Activated naive CD4-positive, alpha-beta T cell treated with anti-CD3 and anti-CD28 coated beads, Interleukin-2, amount 50 U/mL, for 72 hours (primary cell): ENCODE measurements at regions not wholly inside any gene's neighbourhood (a gene's known extent, or its start where the extent isn't known, plus 50 kb on each side); places are given as distances from the start of the nearest gene placed in this dataset.

Experiments
- ATAC-seq, 2 donors: fragments of 150-1000 bp; cut with Tn5 transposase; 2 replicates each; pipeline ENCODE4 v1.10.0; 2021; ENCODE audit warnings: mild to moderate bottlenecking in 2 of 2, moderate library complexity in 2 of 2
- DNase-seq, 2 donors: peaks; one replicate each; pipeline ENCODE4 v3.0.0; 2021 to 2022; ENCODE audit warnings: low spot score in 2 of 2
- H3K27ac Mint-ChIP-seq, 2 donors: one replicate each; pipeline ENCODE4 v1.8.0; 2022; ENCODE audit warnings: mild to moderate bottlenecking in 2 of 2, mixed read lengths in 2 of 2
- H3K36me3 Mint-ChIP-seq, 2 donors: one replicate each; pipeline ENCODE4 v1.8.0; 2022; ENCODE audit warnings: mixed read lengths in 2 of 2
- H3K9me3 Mint-ChIP-seq, 2 donors: one replicate each; pipeline ENCODE4 v1.8.0; 2022; ENCODE audit warnings: mixed read lengths in 2 of 2

GRCh38 chr6:21648475-21649050 lies 55.0 kb downstream of the SOX4 start:
- no peak overlapping the region for H3K27ac Mint-ChIP-seq
- no peak for ATAC-seq

GRCh38 chr6:21653323-21653722 lies 59.8 kb downstream of the SOX4 start:
- Mint-ChIP-seq H3K36me3 (no peaks in the 10 kb centered on the region), H3K9me3 (peaks cover 9 to 13% of the 10 kb centered on the region in 2 donors), H3K27ac (no peak overlapping the region)
- DNase-seq, result no peak
- no peak for ATAC-seq

More at GRCh38 chr6:21648475-21649050, 55.0 kb downstream of the SOX4 start:
- Mint-ChIP-seq H3K36me3 (no peaks in the 10 kb centered on the region), H3K9me3 (peaks cover 9 to 13% of the 10 kb centered on the region in 2 donors)
- DNase-seq, result no peak

- H3K9me3 Mint-ChIP-seq, result peaks cover 9 to 13% of the 10 kb centered on the region in 2 donors
- DNase-seq (no peak), ATAC-seq (no peak)
- no peaks in the 10 kb centered on the region for H3K36me3 Mint-ChIP-seq
- H3K27ac Mint-ChIP-seq, result no peak overlapping the region
These were observed 60.4 kb downstream of the SOX4 start for GRCh38 chr6:21653905-21654304.

- no peak for ATAC-seq
- Mint-ChIP-seq H3K36me3 (no peaks in the 10 kb centered on the region), H3K9me3 (peaks cover 9 to 13% of the 10 kb centered on the region in 2 donors), H3K27ac (no peak overlapping the region)
- no peak for DNase-seq
These were observed 60.8 kb downstream of the SOX4 start for GRCh38 chr6:21654361-21654760.

GRCh38 chr6:21663966-21664313 lies 70.4 kb downstream of the SOX4 start:
- no peaks in the 10 kb centered on the region for H3K9me3 Mint-ChIP-seq
- ATAC-seq, result no peak
- no peak overlapping the region for H3K27ac Mint-ChIP-seq

GRCh38 chr6:21664314-21665109 lies 71.0 kb downstream of the SOX4 start:
- H3K27ac Mint-ChIP-seq, result no peak overlapping the region
- DNase-seq (peak in 1 of 2 donors; percentile 9), ATAC-seq (peak in 1 of 2 donors; percentile 54)
- H3K36me3 Mint-ChIP-seq, result peaks cover 0 to 15% of the 10 kb centered on the region in 2 donors
- no peaks in the 10 kb centered on the region for H3K9me3 Mint-ChIP-seq

More at GRCh38 chr6:21663966-21664313, 70.4 kb downstream of the SOX4 start:
- H3K36me3 Mint-ChIP-seq, result peaks cover 0 to 15% of the 10 kb centered on the region in 2 donors
- DNase-seq, result no peak

- no peak for ATAC-seq
- Mint-ChIP-seq H3K9me3 (no peaks in the 10 kb centered on the region), H3K36me3 (peaks cover 0 to 15% of the 10 kb centered on the region in 2 donors), H3K27ac (no peak overlapping the region)
- DNase-seq, result no peak
These were observed 71.5 kb downstream of the SOX4 start for GRCh38 chr6:21665110-21665391.

GRCh38 chr6:21665392-21666200 lies 72.0 kb downstream of the SOX4 start:
- ATAC-seq, result peak; percentile 18 to 29
- H3K9me3 Mint-ChIP-seq, result no peaks in the 10 kb centered on the region

GRCh38 chr6:21666201-21666691 lies 72.7 kb downstream of the SOX4 start:
- H3K27ac Mint-ChIP-seq, result no peak overlapping the region
- H3K36me3 Mint-ChIP-seq, result peaks cover 0 to 15% of the 10 kb centered on the region in 2 donors
- no peaks in the 10 kb centered on the region for H3K9me3 Mint-ChIP-seq
- ATAC-seq (peak; percentile 40 to 57), DNase-seq (peak in 1 of 2 donors; percentile 5)

More at GRCh38 chr6:21665392-21666200, 72.0 kb downstream of the SOX4 start:
- no peak for DNase-seq
- no peak overlapping the region for H3K27ac Mint-ChIP-seq
- peaks cover 0 to 15% of the 10 kb centered on the region in 2 donors for H3K36me3 Mint-ChIP-seq

- H3K27ac Mint-ChIP-seq, result no peak overlapping the region
- no peak for ATAC-seq
- DNase-seq, result no peak
- peaks cover 0 to 15% of the 10 kb centered on the region in 2 donors for H3K36me3 Mint-ChIP-seq
- H3K9me3 Mint-ChIP-seq, result no peaks in the 10 kb centered on the region
These were observed 73.5 kb downstream of the SOX4 start for GRCh38 chr6:21666853-21667681.

GRCh38 chr6:21668795-21669194 lies 75.2 kb downstream of the SOX4 start:
- ATAC-seq (no peak), DNase-seq (no peak)
- H3K27ac Mint-ChIP-seq, result no peak overlapping the region
- peaks cover 0 to 11% of the 10 kb centered on the region in 2 donors for H3K36me3 Mint-ChIP-seq
- peaks cover 0 to 4% of the 10 kb centered on the region in 2 donors for H3K9me3 Mint-ChIP-seq

- peaks cover 4 to 5% of the 10 kb centered on the region in 2 donors for H3K9me3 Mint-ChIP-seq
- no peaks in the 10 kb centered on the region for H3K36me3 Mint-ChIP-seq
- H3K27ac Mint-ChIP-seq, result no peak overlapping the region
- DNase-seq (no peak), ATAC-seq (no peak)
These were observed 83.2 kb downstream of the SOX4 start for GRCh38 chr6:21676769-21677168.

- Mint-ChIP-seq H3K27ac (no peak overlapping the region), H3K9me3 (peaks cover 0 to 5% of the 10 kb centered on the region in 2 donors), H3K36me3 (no peaks in the 10 kb centered on the region)
- no peak for ATAC-seq
- no peak for DNase-seq
These were observed 85.4 kb downstream of the SOX4 start for GRCh38 chr6:21678990-21679389.

GRCh38 chr6:21679761-21680265 lies 86.3 kb downstream of the SOX4 start:
- Mint-ChIP-seq H3K27ac (no peak overlapping the region), H3K36me3 (no peaks in the 10 kb centered on the region), H3K9me3 (peaks cover 0 to 4% of the 10 kb centered on the region in 2 donors)
- ATAC-seq, result no peak
- no peak for DNase-seq

GRCh38 chr6:21680611-21681010 lies 87.1 kb downstream of the SOX4 start:
- DNase-seq (no peak), ATAC-seq (no peak)
- Mint-ChIP-seq H3K36me3 (no peaks in the 10 kb centered on the region), H3K9me3 (no peaks in the 10 kb centered on the region), H3K27ac (no peak overlapping the region)

- Mint-ChIP-seq H3K27ac (no peak overlapping the region), H3K9me3 (peaks cover 0 to 8% of the 10 kb centered on the region in 2 donors), H3K36me3 (no peaks in the 10 kb centered on the region)
- DNase-seq (no peak), ATAC-seq (no peak)
These were observed 96.9 kb downstream of the SOX4 start for GRCh38 chr6:21690489-21690888.
